ENCODE measurements at regions not wholly inside any gene's neighbourhood (a gene's known extent, or its start where the extent isn't known, plus 50 kb on each side); places are given as distances from the start of the nearest gene placed in this dataset.
A peak's percentile ranks its signal among the peaks of the same experiment; 100 is the strongest.
"Not testable (repeated sequence)": the region's sequence is repeated elsewhere in the genome, so short reads cannot be mapped to it uniquely, and the experiment has no call there.

GRCh38 chr1:98304888-98305287 lies 356.6 kb upstream of the SNX7 start:
- H3K27me3 ChIP-seq, result no peaks in the 10 kb centered on the region
- no peak for DNase-seq
- no peaks in the 10 kb centered on the region for H3K36me3 ChIP-seq
- no peak overlapping the region for H3K4me3 ChIP-seq
- no peaks in the 10 kb centered on the region for H3K9me3 ChIP-seq

GRCh38 chr1:98299861-98300260 lies 361.7 kb upstream of the SNX7 start:
- H3K36me3 ChIP-seq, result no peaks in the 10 kb centered on the region
- no peak for DNase-seq
- no peaks in the 10 kb centered on the region for H3K9me3 ChIP-seq
- H3K27me3 ChIP-seq, result no peaks in the 10 kb centered on the region
- no peak overlapping the region for H3K4me3 ChIP-seq

DNA sequence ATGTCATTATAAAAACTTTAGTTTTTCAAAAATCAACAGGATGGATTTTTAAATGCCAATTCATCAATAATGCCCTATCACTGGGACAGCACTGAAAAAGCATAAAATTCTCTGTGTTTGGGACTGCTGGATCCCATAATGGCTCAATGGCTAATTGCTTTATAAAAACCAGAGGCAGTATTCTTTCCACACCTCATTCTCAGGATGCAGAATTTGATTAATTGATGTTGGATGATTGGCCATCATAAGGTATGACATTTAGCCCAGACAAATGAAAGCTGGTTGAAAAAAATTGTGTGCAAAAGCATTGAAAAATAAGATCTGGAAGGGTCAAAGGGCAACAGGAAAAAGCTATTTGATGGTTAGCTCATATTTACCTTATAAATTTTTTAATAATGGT lies 362.2 kb upstream of the SNX7 start:
- no peaks in the 10 kb centered on the region for H3K9me3 ChIP-seq
- H3K27me3 ChIP-seq, result no peaks in the 10 kb centered on the region
- no peak for DNase-seq
- no peak overlapping the region for H3K4me3 ChIP-seq
- no peaks in the 10 kb centered on the region for H3K36me3 ChIP-seq

DNA sequence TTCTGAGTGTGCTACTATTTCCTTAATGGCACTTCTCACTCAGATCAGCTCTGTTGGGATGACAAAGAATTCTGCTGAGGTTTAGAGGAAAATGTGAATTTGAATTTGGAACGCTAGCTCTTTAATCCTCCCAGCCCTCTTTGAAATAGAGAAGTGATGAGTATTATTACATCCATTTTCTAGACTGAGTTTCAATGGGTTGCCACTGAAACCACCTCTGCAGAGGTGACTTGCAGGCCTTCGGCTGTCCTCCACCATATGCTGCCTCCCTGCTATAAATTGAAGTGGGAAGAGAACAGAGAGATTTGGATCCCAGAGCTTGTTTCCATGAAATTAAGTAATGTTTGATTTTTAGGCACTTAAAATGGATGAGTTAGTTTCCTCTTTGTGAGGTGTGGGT lies 363.2 kb upstream of the SNX7 start:
- Histone ChIP-seq H3K36me3 (no peaks in the 10 kb centered on the region), H3K27me3 (no peaks in the 10 kb centered on the region), H3K9me3 (no peaks in the 10 kb centered on the region; the same call in 1 of the 2 replicates), H3K4me3 (no peak overlapping the region)
- DNase-seq, result no peak

DNA sequence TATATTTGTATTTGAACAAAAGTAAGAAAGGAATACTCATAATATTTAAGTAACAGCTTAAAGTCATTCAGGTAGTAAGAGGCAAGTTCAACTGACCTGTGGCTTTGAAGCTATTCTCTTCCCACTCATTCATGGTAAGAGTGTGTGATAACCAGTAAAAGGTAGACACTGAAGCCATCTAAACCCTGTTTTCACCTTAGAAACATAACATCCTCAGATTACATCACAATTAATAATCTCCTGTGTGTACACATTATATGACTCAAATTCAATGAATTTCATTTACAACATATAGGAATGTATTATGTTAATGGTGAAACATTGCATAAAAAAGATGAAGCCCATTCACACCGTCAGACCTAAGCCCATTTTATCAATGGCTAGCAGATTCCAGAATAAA lies 364.8 kb upstream of the SNX7 start:
- Histone ChIP-seq H3K4me3 (no peak overlapping the region), H3K9me3 (no peaks in the 10 kb centered on the region; the same call in 1 of the 2 replicates), H3K36me3 (no peaks in the 10 kb centered on the region), H3K27me3 (no peaks in the 10 kb centered on the region)
- no peak for DNase-seq

DNA sequence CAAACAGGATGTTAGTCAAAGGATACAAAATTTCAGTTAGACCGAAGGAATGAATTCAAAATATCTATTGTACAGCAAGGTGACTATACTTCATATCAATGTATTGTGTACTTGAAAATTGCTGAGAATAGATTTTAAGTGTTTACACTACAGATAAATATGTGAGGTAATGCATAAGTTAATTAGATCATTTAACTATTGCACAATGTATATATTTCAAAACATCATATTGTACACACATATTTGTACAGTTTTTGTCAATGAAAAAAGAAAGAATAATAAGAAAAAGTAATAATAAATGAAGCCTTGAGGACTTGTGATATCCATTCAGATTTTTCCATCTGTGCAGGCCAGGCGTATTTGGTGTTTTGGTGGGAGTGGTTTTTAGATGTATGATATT lies 367.4 kb upstream of the SNX7 start:
- no peak overlapping the region for H3K4me3 ChIP-seq
- no peak for DNase-seq
- no peaks in the 10 kb centered on the region for H3K27me3 ChIP-seq
- H3K9me3 ChIP-seq, result peaks cover 2% of the 10 kb centered on the region; the same call in 1 of the 2 replicates
- no peaks in the 10 kb centered on the region for H3K36me3 ChIP-seq

DNA sequence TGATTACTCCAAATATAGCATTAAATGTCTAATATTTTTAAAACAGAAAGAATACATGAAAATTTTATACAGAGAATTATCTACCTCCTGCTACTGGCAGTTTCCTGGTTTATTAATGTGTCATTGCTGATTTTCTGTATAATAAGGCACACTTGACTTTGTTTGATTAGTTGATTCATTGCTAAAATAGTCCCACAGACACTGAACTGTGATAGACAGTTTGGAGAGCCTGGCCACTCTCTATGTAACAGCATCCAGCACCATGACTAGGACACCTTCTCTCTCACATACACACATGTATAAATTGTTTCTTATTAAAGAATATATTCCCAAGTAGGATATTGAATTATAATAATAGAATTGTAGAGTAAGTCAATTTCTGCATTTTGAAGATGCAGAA lies 368.5 kb upstream of the SNX7 start:
- Histone ChIP-seq H3K27me3 (no peaks in the 10 kb centered on the region), H3K36me3 (no peaks in the 10 kb centered on the region), H3K9me3 (peaks cover 2% of the 10 kb centered on the region; the same call in 1 of the 2 replicates), H3K4me3 (no peak overlapping the region)
- DNase-seq, result no peak

- no peak for DNase-seq
- Histone ChIP-seq H3K4me3 (no peak overlapping the region), H3K27me3 (no peaks in the 10 kb centered on the region), H3K9me3 (peaks cover 2% of the 10 kb centered on the region; the same call in 1 of the 2 replicates), H3K36me3 (no peaks in the 10 kb centered on the region)
Observed at GRCh38 chr1:98289311-98289710, 368.5 kb upstream of the DPYD start.

DNA sequence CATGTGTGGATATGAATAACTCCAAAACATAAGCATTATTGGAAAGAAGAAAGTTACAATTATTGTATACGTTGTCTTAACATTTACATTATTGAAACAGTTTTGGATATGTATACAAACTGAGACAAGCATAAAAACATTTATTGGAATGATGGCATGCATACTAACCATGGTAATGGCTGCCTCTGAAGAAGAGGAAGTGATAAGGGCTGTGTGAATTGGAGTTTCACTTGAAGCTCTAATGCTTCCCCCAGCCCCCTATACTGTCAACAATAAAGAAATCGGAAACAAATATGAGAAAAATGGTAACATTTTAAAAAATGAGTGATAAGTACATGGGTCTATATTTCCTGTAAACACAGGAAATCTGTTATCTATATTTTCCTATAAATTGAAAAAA lies 367.7 kb upstream of the DPYD start:
- Histone ChIP-seq H3K36me3 (no peaks in the 10 kb centered on the region), H3K9me3 (peaks cover 2% of the 10 kb centered on the region; the same call in 1 of the 2 replicates), H3K4me3 (no peak overlapping the region), H3K27me3 (no peaks in the 10 kb centered on the region)
- DNase-seq, result no peak

DNA sequence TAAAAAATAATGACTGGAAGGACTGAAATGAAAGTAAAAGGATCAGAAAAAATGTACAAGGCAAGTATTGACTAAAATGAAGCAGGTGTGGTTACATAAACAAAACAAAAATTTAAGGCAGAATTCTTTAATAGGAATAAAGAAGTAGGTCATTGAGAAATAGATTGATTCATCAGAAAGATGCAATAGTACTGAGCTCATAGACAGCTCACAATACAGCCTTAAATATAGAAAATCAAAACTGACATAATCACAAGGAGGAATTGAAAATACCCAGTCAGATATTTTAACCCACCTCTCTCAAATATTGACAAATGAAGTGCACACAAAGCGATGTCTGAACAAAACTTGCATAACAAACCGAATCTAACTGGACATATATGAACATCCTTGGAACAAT lies 366.8 kb upstream of the DPYD start:
- H3K36me3 ChIP-seq, result no peaks in the 10 kb centered on the region
- H3K4me3 ChIP-seq, result no peak overlapping the region
- DNase-seq, result no peak
- H3K27me3 ChIP-seq, result no peaks in the 10 kb centered on the region
- H3K9me3 ChIP-seq, result 0 out of 2 replicates have a peak, but pooled peaks cover 2% of the 10 kb centered on the region

DNA sequence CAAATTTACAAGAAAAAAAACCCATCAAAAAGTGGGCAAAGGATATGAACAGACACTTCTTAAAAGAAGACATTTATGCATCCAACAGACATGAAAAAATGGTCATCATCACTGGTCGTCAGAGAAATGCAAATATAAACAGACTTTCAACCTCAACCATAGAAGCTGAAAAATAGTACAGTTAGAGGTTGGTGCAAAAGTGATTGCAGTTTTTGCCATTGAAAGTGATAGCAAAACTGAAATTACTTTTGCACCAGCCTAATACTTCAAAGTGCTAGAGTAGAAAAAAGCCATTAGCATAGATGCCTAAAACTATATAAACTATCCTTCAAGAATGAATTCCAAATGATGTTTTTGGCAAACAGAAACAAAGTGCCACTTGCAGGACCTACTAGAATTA lies 365.8 kb upstream of the DPYD start:
- no peaks in the 10 kb centered on the region for H3K27me3 ChIP-seq
- no peak for DNase-seq
- no peak overlapping the region for H3K4me3 ChIP-seq
- no peaks in the 10 kb centered on the region for H3K36me3 ChIP-seq
- H3K9me3 ChIP-seq, result 0 out of 2 replicates have a peak, but pooled peaks cover 2% of the 10 kb centered on the region

DNA sequence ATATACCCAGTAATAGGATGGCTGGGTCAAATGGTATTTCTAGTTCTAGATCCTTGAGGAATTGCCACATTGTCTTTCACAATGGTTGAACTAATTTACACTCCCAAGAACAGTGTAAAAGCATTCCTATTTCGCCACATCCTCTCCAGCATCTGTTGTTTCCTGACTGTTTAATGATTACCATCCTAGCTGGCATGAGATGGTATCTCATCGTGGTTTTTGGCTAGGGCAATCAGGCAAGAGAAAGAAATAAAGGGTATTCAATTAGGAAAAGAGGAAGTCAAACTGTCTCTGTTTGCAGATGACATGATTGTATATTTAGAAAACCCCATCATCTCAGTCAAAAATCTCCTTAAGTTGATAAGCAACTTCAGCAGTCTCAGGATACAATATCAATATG lies 364.5 kb upstream of the DPYD start:
- H3K36me3 ChIP-seq, H3K4me3 ChIP-seq, DNase-seq, H3K9me3 ChIP-seq, H3K27me3 ChIP-seq: not testable (repeated sequence)

GRCh38 chr1:98280049-98280448 lies 359.2 kb upstream of the DPYD start:
- no peak for DNase-seq
- H3K4me3 ChIP-seq, result no peak overlapping the region
- H3K36me3 ChIP-seq, result no peaks in the 10 kb centered on the region
- no peaks in the 10 kb centered on the region for H3K9me3 ChIP-seq
- no peaks in the 10 kb centered on the region for H3K27me3 ChIP-seq

GRCh38 chr1:98278055-98278454 lies 357.2 kb upstream of the DPYD start:
- Histone ChIP-seq H3K27me3 (no peaks in the 10 kb centered on the region), H3K4me3 (no peak overlapping the region), H3K9me3 (no peaks in the 10 kb centered on the region), H3K36me3 (no peaks in the 10 kb centered on the region)
- DNase-seq, result peak; percentile 37

GRCh38 chr1:98277118-98277517 lies 356.3 kb upstream of the DPYD start:
- DNase-seq, result peak; percentile 8

GRCh38 chr1:98276514-98276913 lies 355.7 kb upstream of the DPYD start:
- Histone ChIP-seq H3K36me3 (no peaks in the 10 kb centered on the region), H3K4me3 (no peak overlapping the region), H3K9me3 (no peaks in the 10 kb centered on the region), H3K27me3 (no peaks in the 10 kb centered on the region)
- DNase-seq, result no peak

More at GRCh38 chr1:98277118-98277517, 356.3 kb upstream of the DPYD start:
- Histone ChIP-seq H3K27me3 (no peaks in the 10 kb centered on the region), H3K4me3 (no peak overlapping the region), H3K36me3 (no peaks in the 10 kb centered on the region), H3K9me3 (no peaks in the 10 kb centered on the region)

DNA sequence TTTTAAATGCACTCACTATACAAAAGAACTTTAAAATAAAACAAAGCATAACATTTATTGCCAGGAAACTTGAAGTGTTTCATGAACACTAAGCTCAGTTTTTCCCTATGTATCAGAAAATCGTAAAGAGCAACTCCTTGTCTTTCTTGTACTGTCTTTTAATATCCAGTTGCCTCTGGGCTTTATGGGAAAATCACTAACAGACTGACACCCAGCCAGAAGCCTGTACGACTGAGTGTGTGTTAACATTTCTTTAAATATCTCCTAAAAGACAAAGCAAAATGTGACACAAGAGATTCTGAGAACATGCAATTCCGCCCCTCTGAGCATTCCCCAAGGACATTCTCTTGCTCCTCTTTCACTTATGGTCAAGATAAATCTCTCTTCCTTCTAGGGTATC lies 347.5 kb upstream of the DPYD start:
- no peak for DNase-seq
- no peaks in the 10 kb centered on the region for H3K9me3 ChIP-seq
- H3K27me3 ChIP-seq, result no peaks in the 10 kb centered on the region
- no peaks in the 10 kb centered on the region for H3K36me3 ChIP-seq
- H3K4me3 ChIP-seq, result no peak overlapping the region

GRCh38 chr1:98267423-98267822 lies 346.6 kb upstream of the DPYD start:
- no peak overlapping the region for H3K4me3 ChIP-seq
- H3K36me3 ChIP-seq, result no peaks in the 10 kb centered on the region
- no peak for DNase-seq
- no peaks in the 10 kb centered on the region for H3K27me3 ChIP-seq
- no peaks in the 10 kb centered on the region for H3K9me3 ChIP-seq

DNA sequence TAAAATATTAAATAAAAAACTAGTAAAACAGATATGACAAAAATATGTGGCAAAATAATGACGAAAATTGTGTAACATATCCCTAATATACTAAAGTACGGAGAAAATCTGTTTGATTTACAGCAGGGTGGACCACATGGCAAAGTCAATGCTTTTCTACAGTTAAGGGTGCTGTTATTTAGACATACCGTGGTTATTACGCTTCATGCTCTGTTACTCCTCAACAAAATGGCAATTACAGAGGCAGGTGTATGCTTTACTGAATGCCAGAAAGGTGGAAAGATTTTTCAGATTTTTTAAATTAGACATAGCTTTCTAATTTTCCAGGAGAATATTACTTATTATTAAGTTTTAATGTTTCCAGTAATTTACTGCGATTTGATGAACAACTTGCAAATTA lies 343.9 kb upstream of the DPYD start:
- Histone ChIP-seq H3K9me3 (no peaks in the 10 kb centered on the region), H3K4me3 (no peak overlapping the region), H3K27me3 (no peaks in the 10 kb centered on the region), H3K36me3 (no peaks in the 10 kb centered on the region)
- no peak for DNase-seq
